Neutrophil (primary cell): ENCODE measurements at regions not wholly inside any gene's neighbourhood (a gene's known extent, or its start where the extent isn't known, plus 50 kb on each side); places are given as distances from the start of the nearest gene placed in this dataset.

Experiments
- H3K27ac ChIP-seq: fragments of 200-600 bp; sonication (generic); 2 replicates; pipeline ENCODE4 v1.5.1; 2016; ENCODE audit warnings: mild to moderate bottlenecking, moderate library complexity
- H3K27me3 ChIP-seq: fragments of 200-600 bp; sonication (generic); 2 replicates; pipeline ENCODE4 v1.6.0; 2016; ENCODE audit warnings: mild to moderate bottlenecking
- H3K36me3 ChIP-seq: fragments of 200-600 bp; sonication (generic); 2 replicates; pipeline ENCODE4 v1.5.1; 2017
- H3K4me1 ChIP-seq, 2 experiments: fragments of 200-600 bp in 1 of 2; sonication (generic) in 1 of 2; 1 replicate in 1 of 2; 2 replicates in 1 of 2; pipeline versions ENCODE4 v1.5.1 to v1.6.1; 2013 to 2016; ENCODE audit warnings: low read depth in 1 of 2, low read length in 1 of 2, mild to moderate bottlenecking in 1 of 2, moderate library complexity in 1 of 2; ENCODE audit not compliant: control insufficient read depth in 1 of 2, insufficient read depth in 1 of 2
- H3K4me3 ChIP-seq, 2 experiments: fragments of 200-600 bp in 1 of 2; sonication (generic) in 1 of 2; 1 replicate in 1 of 2; 2 replicates in 1 of 2; pipeline ENCODE4 v1.5.1; 2013 to 2016; ENCODE audit warnings: low read depth in 1 of 2, low read length in 1 of 2, mild to moderate bottlenecking in 1 of 2, moderate library complexity in 1 of 2
- H3K9me3 ChIP-seq: fragments of 200-600 bp; sonication (generic); 2 replicates; pipeline ENCODE4 v1.5.1; 2016
- TF ChIP-seq, protein P1 (sequence below): fragments of 200-600 bp; sonication (generic); IDR thresholded peaks from 2 replicates; pipeline ENCODE4 v1.5.1; 2016; ENCODE audit warnings: antibody characterized with exemption

DNA sequence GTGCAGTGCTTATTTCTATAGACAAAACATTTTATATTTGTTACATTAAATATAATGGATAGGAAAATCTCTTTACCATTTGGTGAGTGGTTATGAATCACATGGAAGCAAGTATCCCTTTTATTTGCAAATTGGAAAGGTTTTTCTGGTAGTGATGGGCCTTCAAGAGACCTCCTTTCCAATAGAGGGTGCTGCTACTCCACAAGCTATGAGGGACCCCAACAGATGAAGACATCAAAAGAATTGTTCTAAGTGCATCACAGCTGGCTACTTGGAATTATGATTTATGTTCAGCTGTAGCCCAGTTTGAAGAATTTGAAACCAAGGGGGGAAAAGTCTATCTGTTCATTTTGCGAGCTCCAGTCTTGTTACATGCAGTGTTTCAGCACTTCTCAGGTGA, 493.7 kb upstream of the SGCD start:
- H3K4me3 ChIP-seq: no peak overlapping the region
- no peaks in the 10 kb centered on the region for H3K36me3 ChIP-seq
- TF ChIP-seq, protein P1, sequence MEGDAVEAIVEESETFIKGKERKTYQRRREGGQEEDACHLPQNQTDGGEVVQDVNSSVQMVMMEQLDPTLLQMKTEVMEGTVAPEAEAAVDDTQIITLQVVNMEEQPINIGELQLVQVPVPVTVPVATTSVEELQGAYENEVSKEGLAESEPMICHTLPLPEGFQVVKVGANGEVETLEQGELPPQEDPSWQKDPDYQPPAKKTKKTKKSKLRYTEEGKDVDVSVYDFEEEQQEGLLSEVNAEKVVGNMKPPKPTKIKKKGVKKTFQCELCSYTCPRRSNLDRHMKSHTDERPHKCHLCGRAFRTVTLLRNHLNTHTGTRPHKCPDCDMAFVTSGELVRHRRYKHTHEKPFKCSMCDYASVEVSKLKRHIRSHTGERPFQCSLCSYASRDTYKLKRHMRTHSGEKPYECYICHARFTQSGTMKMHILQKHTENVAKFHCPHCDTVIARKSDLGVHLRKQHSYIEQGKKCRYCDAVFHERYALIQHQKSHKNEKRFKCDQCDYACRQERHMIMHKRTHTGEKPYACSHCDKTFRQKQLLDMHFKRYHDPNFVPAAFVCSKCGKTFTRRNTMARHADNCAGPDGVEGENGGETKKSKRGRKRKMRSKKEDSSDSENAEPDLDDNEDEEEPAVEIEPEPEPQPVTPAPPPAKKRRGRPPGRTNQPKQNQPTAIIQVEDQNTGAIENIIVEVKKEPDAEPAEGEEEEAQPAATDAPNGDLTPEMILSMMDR: no peak
- no peaks in the 10 kb centered on the region for H3K27me3 ChIP-seq
- H3K27ac ChIP-seq: no peak overlapping the region
- H3K4me1 ChIP-seq: no peaks in the 10 kb centered on the region
- no peaks in the 10 kb centered on the region for H3K9me3 ChIP-seq

DNA sequence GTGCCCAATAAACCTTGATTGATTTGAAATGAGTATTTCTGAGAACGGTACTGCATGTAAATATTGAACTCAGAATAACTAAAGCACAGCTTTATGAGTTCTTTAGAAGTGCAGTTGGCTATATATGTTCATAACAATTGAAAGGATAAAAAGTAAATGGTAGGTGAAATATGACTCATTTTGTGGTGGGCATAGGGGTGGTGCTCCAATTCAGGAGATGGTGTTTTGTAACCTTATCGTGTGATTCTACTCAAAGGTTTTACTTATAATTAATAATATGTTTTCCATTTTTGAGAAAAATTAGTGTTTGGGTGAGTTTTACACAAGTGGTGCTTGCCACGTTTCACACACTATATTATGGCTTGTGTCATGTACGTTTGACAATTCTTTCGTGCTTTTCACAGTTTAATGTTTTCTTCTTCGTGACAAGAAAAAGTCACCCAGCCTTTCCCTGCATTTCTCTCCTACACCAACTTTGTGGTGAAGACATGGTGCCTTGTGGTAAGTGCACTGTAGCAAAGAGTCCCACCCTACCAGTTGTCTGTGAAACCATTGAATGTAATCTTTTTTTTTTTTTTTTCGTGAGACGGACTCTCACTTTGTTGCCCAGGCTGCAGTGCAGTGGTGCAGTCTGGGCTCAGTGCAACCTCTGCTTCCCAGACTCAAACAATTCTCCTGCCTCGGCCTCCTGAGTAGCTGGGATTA, 492.5 kb upstream of the SGCD start:
- H3K9me3 ChIP-seq: no peaks in the 10 kb centered on the region
- H3K4me1 ChIP-seq: no peaks in the 10 kb centered on the region
- H3K27me3 ChIP-seq: no peaks in the 10 kb centered on the region
- H3K36me3 ChIP-seq: no peaks in the 10 kb centered on the region
- H3K27ac ChIP-seq: no peak overlapping the region
- H3K4me3 ChIP-seq: no peak overlapping the region
- TF ChIP-seq, protein P1: no peak

DNA sequence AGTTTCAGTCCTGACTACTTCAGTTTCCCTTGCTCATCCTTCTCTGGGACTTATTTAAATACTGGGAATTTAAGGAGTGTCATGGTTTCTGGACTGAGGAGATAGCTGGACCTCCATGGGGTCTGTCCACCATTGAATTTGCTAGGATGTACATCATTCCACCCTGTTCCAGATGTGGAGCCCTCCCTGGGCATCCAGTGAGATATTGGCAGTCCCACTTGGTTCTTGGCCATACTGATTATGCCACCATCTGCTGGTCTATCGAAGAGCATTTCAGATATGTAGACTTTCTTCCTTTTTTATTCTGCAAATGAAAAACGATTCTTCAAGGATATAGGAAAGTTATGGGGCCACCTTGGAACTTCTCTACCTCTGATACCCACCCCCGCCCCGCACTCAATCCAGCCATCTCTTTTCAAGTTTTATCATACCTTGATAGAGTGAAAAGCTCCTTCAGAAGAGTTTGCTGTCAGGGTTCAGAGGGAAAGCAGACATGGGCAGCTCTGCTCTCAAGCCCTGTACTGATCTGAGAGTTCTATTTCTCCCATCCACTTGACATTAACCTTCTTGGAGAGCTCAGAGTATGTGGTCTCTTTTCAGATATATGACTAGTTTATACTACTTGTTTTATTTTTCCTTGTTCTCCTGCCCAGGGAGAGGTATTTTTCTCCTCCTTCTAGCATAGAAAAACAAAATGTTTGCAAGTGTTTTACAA, 490.7 kb upstream of the SGCD start:
- TF ChIP-seq, protein P1: no peak
- H3K4me3 ChIP-seq: no peak overlapping the region

DNA sequence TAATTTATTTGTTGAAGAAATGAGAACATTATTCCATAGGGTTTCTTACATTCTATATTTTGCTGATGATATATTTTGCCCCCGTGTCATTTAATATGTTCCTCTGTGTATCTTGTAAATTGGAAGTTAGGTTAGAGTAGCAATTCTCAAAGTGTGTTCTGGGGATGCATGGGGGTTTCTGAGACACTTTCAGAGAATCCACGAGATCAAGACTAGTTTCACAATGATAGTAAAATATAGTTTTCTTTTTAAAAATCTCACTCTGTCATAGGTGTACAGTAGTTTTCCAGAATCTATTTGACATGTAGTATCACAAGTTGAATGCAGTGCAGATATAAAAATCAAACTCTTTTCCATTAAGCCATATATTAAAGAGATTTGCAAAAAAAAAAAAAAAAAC, 488.6 kb upstream of the SGCD start:
- Histone ChIP-seq H3K4me3 (no peak overlapping the region), H3K36me3 (no peaks in the 10 kb centered on the region), H3K27me3 (no peaks in the 10 kb centered on the region), H3K4me1 (no peaks in the 10 kb centered on the region), H3K9me3 (no peaks in the 10 kb centered on the region), H3K27ac (no peak overlapping the region)
- TF ChIP-seq, protein P1: no peak

More for the DNA sequence above, 490.7 kb upstream of the SGCD start:
- Histone ChIP-seq H3K27ac (no peak overlapping the region), H3K9me3 (no peaks in the 10 kb centered on the region), H3K36me3 (no peaks in the 10 kb centered on the region), H3K27me3 (no peaks in the 10 kb centered on the region), H3K4me1 (no peaks in the 10 kb centered on the region)

DNA sequence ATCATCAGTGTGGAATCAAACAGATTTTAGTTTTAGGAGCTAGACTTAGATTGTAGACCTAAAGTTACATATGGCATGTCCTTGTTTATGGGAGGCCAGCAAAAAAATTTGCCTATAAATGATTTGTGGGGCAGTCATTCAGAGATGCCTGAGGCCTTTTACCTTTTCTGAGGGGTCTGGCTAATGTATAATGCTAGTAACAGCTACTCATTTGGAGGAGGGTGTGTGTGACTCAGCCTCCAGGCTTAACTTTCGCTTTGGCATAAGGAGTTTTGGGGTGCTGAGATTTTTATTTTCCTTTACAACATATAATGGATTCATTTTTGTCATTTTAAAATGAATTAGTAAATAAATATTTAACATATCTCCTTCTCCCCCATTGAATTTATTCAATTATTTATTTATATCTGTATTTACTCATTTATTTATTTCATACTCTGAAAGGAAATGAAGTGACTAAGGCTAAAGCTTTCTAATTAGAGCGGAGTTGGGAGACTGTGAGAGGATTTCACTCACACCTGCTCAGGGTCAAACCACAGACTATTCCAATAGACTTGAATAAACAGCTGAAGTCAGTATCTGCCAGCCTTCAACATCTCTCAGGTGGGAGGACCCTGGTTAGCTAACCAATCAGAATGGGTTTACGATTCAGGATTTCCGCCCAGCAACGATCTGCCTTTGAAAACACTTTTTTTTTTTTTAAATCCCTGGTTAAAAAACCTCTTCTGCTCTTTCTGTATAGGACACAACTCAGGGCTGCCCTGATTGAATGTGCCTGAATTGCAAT, 487.5 kb upstream of the SGCD start:
- Histone ChIP-seq H3K36me3 (no peaks in the 10 kb centered on the region), H3K27me3 (no peaks in the 10 kb centered on the region), H3K4me1 (no peaks in the 10 kb centered on the region), H3K4me3 (no peak overlapping the region), H3K27ac (no peak overlapping the region), H3K9me3 (no peaks in the 10 kb centered on the region)
- TF ChIP-seq, protein P1: no peak
